HG02981 (cell line): ENCODE measurements at regions not wholly inside any gene's neighbourhood (a gene's known extent, or its start where the extent isn't known, plus 50 kb on each side); places are given as distances from the start of the nearest gene placed in this dataset.

Experiments used
- ATAC-seq: cut with Tn5 transposase; IDR thresholded peaks from one replicate; pipeline ENCODE4 v1.9.1; 2021; ENCODE audit warnings: mild to moderate bottlenecking, moderate library complexity; ENCODE audit not compliant: unreplicated experiment

DNA sequence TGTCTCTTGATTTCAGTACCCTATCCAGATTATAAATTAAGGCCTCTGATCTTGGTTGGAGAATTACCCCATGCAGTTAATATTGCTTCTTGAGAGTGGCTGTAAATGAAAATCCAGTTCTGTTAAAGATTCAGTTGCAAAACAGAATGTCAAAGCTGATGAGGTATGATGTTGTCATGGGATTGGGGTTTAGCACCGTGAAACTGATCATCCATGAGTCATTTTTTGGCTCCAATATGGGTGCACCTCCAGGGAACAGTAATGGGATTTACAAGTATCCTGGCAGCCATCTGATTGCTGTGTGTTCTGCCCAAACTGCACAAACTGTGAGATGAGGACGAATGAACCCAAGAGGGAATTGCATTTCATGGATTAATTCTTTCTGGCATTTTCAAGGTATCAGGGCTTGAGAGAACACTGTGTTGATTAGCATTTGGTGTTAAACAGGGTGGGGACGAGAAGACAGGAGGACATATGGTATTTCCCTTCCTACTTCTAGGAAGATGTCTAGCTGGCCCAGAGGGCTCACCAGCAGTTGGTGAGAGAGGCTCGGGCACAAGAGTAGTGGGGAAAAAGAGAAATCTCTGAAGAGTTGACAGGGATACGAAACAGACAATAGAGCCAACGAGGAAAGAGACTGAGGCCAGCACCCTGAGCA lies 214.7 kb downstream of the GAS1 start:
- ATAC-seq: no peak

DNA sequence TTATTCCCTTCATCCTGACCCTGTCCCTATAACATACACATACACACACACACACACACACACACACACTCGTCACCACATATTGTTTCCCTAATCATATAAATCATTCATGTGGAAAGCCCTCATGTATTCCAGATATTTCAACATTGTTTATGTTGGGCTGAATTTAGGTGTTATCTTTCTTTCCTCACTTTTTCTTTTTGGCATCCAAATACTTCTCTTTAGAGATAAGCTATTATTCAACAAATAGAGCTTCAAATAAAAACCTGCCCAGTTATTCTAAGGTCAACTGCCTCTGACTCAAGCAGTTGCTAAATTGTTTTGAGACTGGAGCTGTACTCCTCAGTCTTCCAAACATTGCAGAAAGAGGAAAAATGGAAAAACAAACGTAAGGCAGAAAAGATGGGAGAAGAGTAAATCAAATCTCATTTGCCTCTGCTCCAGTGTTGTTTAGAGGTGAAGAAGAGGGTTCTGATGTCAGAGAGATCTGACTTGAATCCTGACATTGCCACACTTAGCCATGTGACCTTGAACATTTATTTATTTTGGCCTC lies 215.7 kb downstream of the GAS1 start:
- ATAC-seq: no peak

DNA sequence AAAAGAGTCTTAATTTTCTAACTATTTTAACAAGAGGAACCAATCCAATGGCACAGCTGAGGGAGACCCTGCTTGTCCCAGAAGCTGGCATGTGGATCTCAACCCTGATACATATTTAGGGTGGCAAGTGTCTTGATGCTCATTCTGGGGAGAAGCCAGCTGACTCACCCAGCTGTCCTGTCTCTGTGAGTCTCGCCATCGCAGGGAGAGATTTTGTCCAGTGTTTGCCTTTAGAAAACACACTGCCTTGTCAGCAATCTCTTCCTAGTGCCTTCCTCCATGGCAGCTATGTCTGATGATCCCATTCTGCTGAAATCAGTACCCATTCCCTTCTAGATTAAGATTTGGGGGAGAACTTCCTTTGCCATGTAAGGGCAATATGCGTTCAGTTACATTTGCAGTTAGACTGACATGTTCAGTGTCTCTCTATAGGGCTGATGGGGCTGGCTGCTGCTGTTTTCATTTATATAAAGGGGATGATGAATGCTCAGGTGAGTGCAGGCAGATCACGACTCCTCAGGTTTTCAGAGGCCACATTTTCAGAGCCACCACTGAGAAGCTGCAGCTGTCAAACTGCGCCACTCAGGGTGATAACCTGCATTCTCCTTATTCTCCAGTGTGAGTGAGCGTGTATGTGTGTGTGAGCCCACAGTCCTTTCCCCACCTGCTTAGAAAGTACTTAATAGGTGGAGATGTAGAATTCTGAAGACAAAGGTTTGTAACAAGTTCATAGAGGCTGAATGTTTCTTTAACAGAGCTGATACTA lies 217.0 kb downstream of the GAS1 start:
- no peak for ATAC-seq

- ATAC-seq: no peak
These were observed 222.8 kb downstream of the GAS1 start for GRCh38 chr9:86724529-86724928.

GRCh38 chr9:86723346-86723745 lies 224.0 kb downstream of the GAS1 start:
- no peak for ATAC-seq

GRCh38 chr9:86722706-86723075 lies 224.6 kb downstream of the GAS1 start:
- no peak for ATAC-seq

GRCh38 chr9:86721843-86722705 lies 225.2 kb downstream of the GAS1 start:
- no peak for ATAC-seq

DNA sequence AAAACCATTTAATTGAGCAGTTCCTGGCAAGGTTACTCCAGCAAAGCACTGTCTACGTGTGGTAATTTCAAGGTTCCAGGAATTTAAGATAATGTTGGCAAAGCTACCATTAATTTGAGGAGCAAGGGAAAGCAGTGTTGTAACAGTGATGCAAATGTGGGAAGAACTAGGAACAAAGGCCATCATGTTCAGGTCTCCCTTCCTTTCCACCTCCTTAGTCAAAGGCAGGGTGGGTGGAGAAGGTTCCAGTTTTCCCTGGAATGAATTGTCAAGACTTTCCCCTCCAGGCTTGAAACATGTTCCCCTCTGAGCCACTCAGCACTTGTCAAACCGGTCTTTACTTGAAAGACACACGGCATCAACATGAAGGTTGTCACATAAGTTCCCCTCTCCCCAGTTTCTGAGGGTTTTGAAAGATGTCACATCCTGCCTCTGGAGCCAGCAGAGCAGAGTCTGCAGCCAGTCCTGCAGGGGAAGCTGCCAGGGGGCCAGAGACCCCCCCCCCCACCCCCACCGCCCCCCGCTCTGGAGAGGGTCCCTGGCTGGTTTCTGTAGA lies 226.0 kb downstream of the GAS1 start:
- no peak for ATAC-seq

DNA sequence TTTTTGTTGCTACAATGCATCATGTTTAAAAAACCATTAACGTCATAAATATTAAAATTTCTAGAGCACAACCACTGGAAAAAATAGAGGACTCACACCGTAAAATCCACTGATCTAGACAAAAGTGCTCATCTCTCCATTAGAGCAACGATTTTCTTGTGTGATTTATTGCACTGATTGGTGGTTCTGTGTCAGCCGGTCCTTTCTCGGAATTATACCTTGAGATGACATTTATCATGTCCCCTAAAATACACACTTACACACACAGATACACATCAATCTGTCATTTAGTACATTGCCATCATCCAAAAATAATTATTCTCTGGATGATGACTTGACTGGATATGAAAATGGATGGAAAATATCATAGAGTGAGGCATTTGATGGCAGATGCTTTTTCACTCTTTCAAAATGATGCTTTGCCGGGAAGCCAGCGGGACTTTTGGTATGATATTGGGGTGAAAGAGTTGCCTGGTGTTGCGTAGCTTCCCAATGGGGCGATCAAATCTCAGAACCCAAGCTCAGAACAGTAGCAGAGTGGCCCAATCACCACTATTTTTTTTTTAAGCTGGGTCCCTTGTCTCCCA lies 226.6 kb downstream of the GAS1 start:
- no peak for ATAC-seq

DNA sequence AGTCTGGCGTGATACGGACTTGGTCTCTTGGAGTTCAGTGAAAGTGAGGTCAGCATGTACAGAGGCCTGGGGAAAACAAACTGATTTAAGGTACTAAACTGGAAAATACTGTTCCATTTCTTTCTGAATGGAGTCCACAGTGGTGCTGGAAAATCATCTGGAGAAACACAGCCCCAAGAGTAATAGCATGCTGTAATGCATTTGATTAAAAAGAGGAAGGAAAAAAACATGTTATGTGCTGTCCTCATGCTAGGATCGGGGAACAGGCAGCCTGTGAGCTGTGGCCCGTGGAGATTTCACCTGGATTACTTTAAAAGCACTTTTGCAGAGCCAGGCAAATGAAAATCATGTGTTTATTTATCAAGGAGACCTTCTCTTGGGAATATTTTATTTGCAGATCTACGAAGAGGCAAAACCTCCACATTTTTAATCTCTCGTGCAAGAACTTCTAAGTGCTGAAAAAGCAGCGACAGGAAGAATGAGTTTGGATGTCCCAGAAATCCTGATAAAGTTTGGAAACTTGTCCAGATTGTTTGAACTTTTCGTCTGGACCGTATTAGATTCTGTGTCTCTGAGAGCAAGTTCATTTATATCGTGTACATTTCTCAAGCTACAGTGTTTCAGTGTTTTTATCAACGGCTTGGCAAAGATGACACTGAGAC lies 228.8 kb downstream of the GAS1 start:
- no peak for ATAC-seq

- no peak for ATAC-seq
These were observed 230.9 kb downstream of the GAS1 start for GRCh38 chr9:86716326-86716922.

DNA sequence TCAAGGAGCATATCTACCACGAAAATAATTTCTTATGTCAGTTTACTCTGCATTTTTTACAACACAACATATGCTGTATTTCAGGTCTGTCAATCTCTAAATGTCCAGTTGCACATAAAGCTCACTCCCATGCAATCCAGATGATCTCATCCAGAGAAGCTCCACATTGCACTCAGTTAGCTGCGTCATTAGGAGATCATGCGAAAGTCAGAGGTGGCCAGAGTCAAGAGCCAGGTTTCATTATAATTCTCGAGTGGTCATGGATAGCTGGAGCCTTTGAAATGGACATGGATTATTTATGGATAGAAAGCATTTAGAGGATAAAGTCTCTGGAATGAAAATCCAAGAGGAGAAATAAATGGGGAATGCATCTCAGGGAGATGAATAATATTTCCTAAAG lies 232.3 kb downstream of the GAS1 start:
- ATAC-seq: no peak

DNA sequence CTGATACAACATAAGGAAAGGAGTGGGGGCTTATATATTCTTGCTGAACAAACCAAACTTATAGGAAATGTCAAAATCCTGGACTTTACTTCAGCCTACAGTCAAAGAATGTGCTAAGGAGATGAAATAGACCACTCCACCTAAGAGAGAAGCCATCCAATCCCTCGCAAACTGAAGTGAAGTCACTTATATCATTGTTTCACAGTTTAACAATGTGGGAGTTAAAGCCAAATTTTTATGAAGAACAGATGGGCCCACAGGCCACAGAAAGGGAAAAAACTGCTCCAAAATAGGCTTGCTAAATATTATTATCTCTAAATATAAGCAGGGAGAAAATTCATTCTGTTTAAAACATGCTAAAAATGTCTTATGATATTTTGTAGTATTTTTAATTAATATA lies 233.3 kb downstream of the GAS1 start:
- no peak for ATAC-seq

- ATAC-seq: no peak
These were observed 233.8 kb downstream of the GAS1 start for GRCh38 chr9:86713470-86713869.

GRCh38 chr9:86708918-86709835 lies 238.1 kb downstream of the GAS1 start:
- no peak for ATAC-seq

DNA sequence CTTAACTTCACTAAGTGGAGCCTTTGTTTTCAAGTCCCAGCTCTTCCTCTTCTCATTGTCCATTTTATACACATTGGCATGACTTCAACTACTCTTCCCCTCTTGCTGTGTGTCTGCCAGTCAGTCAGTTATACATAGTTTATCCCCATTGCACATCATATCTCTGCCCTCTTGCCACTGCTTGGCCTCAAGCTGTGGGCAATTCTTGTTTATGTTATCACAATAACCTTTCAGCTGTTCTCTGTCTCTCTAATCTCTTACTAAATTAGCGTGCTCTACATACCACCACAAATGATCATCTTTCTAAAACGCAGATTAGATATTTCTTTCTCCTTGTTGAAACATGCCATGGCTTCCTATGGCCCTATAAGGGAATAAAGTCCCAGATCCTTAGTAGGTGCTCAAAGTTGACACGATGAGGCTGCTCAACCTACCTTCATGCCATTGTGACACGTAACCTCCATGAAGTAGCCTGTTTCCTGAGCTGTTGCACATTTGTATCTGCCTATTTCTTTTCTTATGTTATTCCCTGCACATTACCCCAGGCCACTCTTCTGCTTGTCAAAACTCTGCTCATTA lies 239.3 kb downstream of the GAS1 start:
- no peak for ATAC-seq

- no peak for ATAC-seq
These were observed 240.9 kb downstream of the GAS1 start for GRCh38 chr9:86706391-86706790.

DNA sequence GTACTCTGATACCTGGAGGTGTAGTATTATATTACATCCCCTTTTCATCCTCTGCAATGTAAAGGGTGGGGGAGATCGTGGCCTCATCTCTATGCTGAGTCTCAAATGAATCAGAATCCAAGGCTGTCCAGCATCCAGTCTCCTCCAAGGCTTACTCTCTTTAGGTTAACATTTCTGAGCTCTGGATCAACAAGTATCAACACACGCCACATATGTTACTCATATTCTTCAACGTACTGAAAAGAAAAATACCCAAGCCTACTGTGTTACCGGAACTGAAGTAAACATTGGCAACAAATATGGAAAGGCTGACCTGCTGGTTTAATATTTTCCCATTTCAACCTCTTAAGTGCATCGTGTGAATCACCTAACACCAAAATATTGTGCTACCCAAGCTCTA lies 241.8 kb downstream of the GAS1 start:
- ATAC-seq: no peak
